Ectodermal cell (in vitro differentiated cells): ENCODE measurements at regions not wholly inside any gene's neighbourhood (a gene's known extent, or its start where the extent isn't known, plus 50 kb on each side); places are given as distances from the start of the nearest gene placed in this dataset.
"Not testable (repeated sequence)": the region's sequence is repeated elsewhere in the genome, so short reads cannot be mapped to it uniquely, and the experiment has no call there.

Experiments used
- H3K27ac ChIP-seq: 2 replicates; pipeline ENCODE4 v1.7.0; 2013; ENCODE audit warnings: mild to moderate bottlenecking, low read depth, low read length; ENCODE audit not compliant: insufficient read depth, poor library complexity, severe bottlenecking
- H3K27me3 ChIP-seq: 2 replicates; pipeline ENCODE4 v1.7.0; 2013; ENCODE audit warnings: mild to moderate bottlenecking, low read length; ENCODE audit not compliant: insufficient read depth, control insufficient read depth, poor library complexity, severe bottlenecking
- H3K36me3 ChIP-seq: one replicate; pipeline ENCODE4 v1.7.0; 2013; ENCODE audit warnings: low read length; ENCODE audit not compliant: control insufficient read depth, insufficient read depth
- H3K4me1 ChIP-seq: one replicate; pipeline ENCODE4 v1.7.0; 2013; ENCODE audit warnings: low read length; ENCODE audit not compliant: control insufficient read depth, insufficient read depth
- H3K4me3 ChIP-seq: 2 replicates; pipeline ENCODE4 v1.7.0; 2013; ENCODE audit warnings: low read depth, low read length, control low read depth; ENCODE audit not compliant: insufficient read depth
- H3K9me3 ChIP-seq: 2 replicates; pipeline ENCODE4 v1.7.0; 2013; ENCODE audit warnings: mild to moderate bottlenecking, low read length, moderate library complexity; ENCODE audit not compliant: control insufficient read depth
- WGBS, 2 experiments: methylation state at CpG; one replicate each; pipeline ENCODE4 v1.1.7; 2013; ENCODE audit warnings: missing lambda C conversion rate in 2 of 2; 5-methylcytosine and 5-hydroxymethylcytosine counted together

GRCh38 chr6:68086199-68086598 is 548.9 kb upstream of the ADGRB3 start:
- Histone ChIP-seq H3K36me3 (no peaks in the 10 kb centered on the region), H3K9me3 (no peaks in the 10 kb centered on the region), H3K27me3 (no peaks in the 10 kb centered on the region), H3K27ac (no peak overlapping the region), H3K4me3 (no peak overlapping the region), H3K4me1 (no peaks in the 10 kb centered on the region)
- 87 to 88% methylated on average over 3 to 4 of the region's 4 CpGs for WGBS, 2 experiments

GRCh38 chr6:68085599-68085998 is 549.5 kb upstream of the ADGRB3 start:
- not testable (repeated sequence) for H3K4me1 ChIP-seq, H3K27me3 ChIP-seq, H3K36me3 ChIP-seq, H3K4me3 ChIP-seq, H3K9me3 ChIP-seq, H3K27ac ChIP-seq
- whole genome bisulfite sequencing, 2 experiments: 94 to 97% methylated on average over 4 of the region's 4 CpGs

- no peaks in the 10 kb centered on the region for H3K4me1 ChIP-seq
- H3K4me3 ChIP-seq: no peak overlapping the region
- H3K36me3 ChIP-seq: no peaks in the 10 kb centered on the region
- no peaks in the 10 kb centered on the region for H3K9me3 ChIP-seq
- no peaks in the 10 kb centered on the region for H3K27me3 ChIP-seq
- no peak overlapping the region for H3K27ac ChIP-seq
Measured at GRCh38 chr6:68082086-68082485, 553.0 kb upstream of the ADGRB3 start.

- Histone ChIP-seq H3K27ac (no peak overlapping the region), H3K36me3 (no peaks in the 10 kb centered on the region), H3K4me3 (no peak overlapping the region), H3K9me3 (no peaks in the 10 kb centered on the region), H3K27me3 (no peaks in the 10 kb centered on the region), H3K4me1 (no peaks in the 10 kb centered on the region)
- WGBS, 2 experiments: 100% methylated on average over 1 of the region's 3 CpGs; no CpG with 5 or more reads in 1 of the 2 experiments
Measured at GRCh38 chr6:68080074-68080473, 555.0 kb upstream of the ADGRB3 start.

GRCh38 chr6:68077661-68078060 is 557.4 kb upstream of the ADGRB3 start:
- H3K9me3 ChIP-seq: no peaks in the 10 kb centered on the region
- no peaks in the 10 kb centered on the region for H3K27me3 ChIP-seq
- no peaks in the 10 kb centered on the region for H3K36me3 ChIP-seq
- H3K4me3 ChIP-seq: no peak overlapping the region
- no peaks in the 10 kb centered on the region for H3K4me1 ChIP-seq
- 100% methylated on average over 1 to 3 of the region's 5 CpGs for WGBS, 2 experiments
- H3K27ac ChIP-seq: no peak overlapping the region

- no peak overlapping the region for H3K27ac ChIP-seq
- no peaks in the 10 kb centered on the region for H3K36me3 ChIP-seq
- no peaks in the 10 kb centered on the region for H3K9me3 ChIP-seq
- H3K4me3 ChIP-seq: no peak overlapping the region
- H3K4me1 ChIP-seq: no peaks in the 10 kb centered on the region
- H3K27me3 ChIP-seq: no peaks in the 10 kb centered on the region
Measured at GRCh38 chr6:68071740-68072139, 563.3 kb upstream of the ADGRB3 start.

- H3K36me3 ChIP-seq: no peaks in the 10 kb centered on the region
- H3K27ac ChIP-seq: no peak overlapping the region
- no peaks in the 10 kb centered on the region for H3K27me3 ChIP-seq
- no peaks in the 10 kb centered on the region for H3K9me3 ChIP-seq
- H3K4me3 ChIP-seq: no peak overlapping the region
- no peaks in the 10 kb centered on the region for H3K4me1 ChIP-seq
- WGBS, 2 experiments: 37 to 51% methylated on average over 5 of the region's 5 CpGs
Measured at GRCh38 chr6:68069921-68070710, 565.0 kb upstream of the ADGRB3 start.

- Histone ChIP-seq H3K27me3 (no peaks in the 10 kb centered on the region), H3K9me3 (no peaks in the 10 kb centered on the region), H3K4me1 (no peaks in the 10 kb centered on the region), H3K27ac (no peak overlapping the region), H3K36me3 (no peaks in the 10 kb centered on the region), H3K4me3 (no peak overlapping the region)
- 27 to 69% methylated on average over 1 to 4 of the region's 4 CpGs for WGBS, 2 experiments
Measured at GRCh38 chr6:68059899-68060298, 575.2 kb upstream of the ADGRB3 start.

GRCh38 chr6:68059261-68059660 is 575.8 kb upstream of the ADGRB3 start:
- WGBS, 2 experiments: 92 to 95% methylated on average over 1 of the region's 1 CpG
- Histone ChIP-seq H3K27me3 (no peaks in the 10 kb centered on the region), H3K4me3 (no peak overlapping the region), H3K27ac (no peak overlapping the region), H3K4me1 (no peaks in the 10 kb centered on the region), H3K36me3 (no peaks in the 10 kb centered on the region), H3K9me3 (no peaks in the 10 kb centered on the region)

- not testable (repeated sequence) for H3K9me3 ChIP-seq
- 95 to 96% methylated on average over 1 of the region's 1 CpG for WGBS, 2 experiments
Measured at GRCh38 chr6:68056596-68056995, 578.5 kb upstream of the ADGRB3 start.

GRCh38 chr6:68054756-68055155 is 580.3 kb upstream of the ADGRB3 start:
- WGBS, 2 experiments: 60 to 100% methylated on average over 1 of the region's 1 CpG
- Histone ChIP-seq H3K9me3 (no peaks in the 10 kb centered on the region), H3K36me3 (no peaks in the 10 kb centered on the region), H3K4me1 (no peaks in the 10 kb centered on the region), H3K27me3 (no peaks in the 10 kb centered on the region), H3K27ac (no peak overlapping the region), H3K4me3 (no peak overlapping the region)

More at GRCh38 chr6:68056596-68056995, 578.5 kb upstream of the ADGRB3 start:
- not testable (repeated sequence) for H3K4me3 ChIP-seq, H3K4me1 ChIP-seq, H3K27ac ChIP-seq, H3K27me3 ChIP-seq, H3K36me3 ChIP-seq
